GM18508 (cell line): ENCODE measurements at regions not wholly inside any gene's neighbourhood (a gene's known extent, or its start where the extent isn't known, plus 50 kb on each side); places are given as distances from the start of the nearest gene placed in this dataset.

Experiments
- ATAC-seq: cut with Tn5 transposase; IDR thresholded peaks from one replicate; pipeline ENCODE4 v1.9.1; 2021; ENCODE audit warnings: moderate number of reproducible peaks; ENCODE audit not compliant: insufficient read depth, unreplicated experiment

GRCh38 chr17:33615861-33616260 is 322.8 kb upstream of the ASIC2 start:
- no peak for ATAC-seq

- ATAC-seq: no peak
Measured at GRCh38 chr17:33623841-33624240, 330.7 kb upstream of the ASIC2 start.

GRCh38 chr17:33628500-33629346 is 335.6 kb upstream of the ASIC2 start:
- no peak for ATAC-seq

- ATAC-seq: no peak
Measured at GRCh38 chr17:33633446-33633845, 340.4 kb upstream of the ASIC2 start.

- ATAC-seq: no peak
Measured at GRCh38 chr17:33637534-33637933, 344.4 kb upstream of the ASIC2 start.

GRCh38 chr17:33639103-33639880 is 346.2 kb upstream of the ASIC2 start:
- no peak for ATAC-seq

- no peak for ATAC-seq
Measured at GRCh38 chr17:33640629-33641028, 347.5 kb upstream of the ASIC2 start.

- no peak for ATAC-seq
Measured at GRCh38 chr17:33642002-33642401, 348.9 kb upstream of the ASIC2 start.

- ATAC-seq: no peak
Measured at GRCh38 chr17:33647956-33648355, 354.9 kb upstream of the ASIC2 start.

- no peak for ATAC-seq
Measured at GRCh38 chr17:33650304-33650703, 357.2 kb upstream of the ASIC2 start.

- no peak for ATAC-seq
Measured at GRCh38 chr17:33651686-33652085, 358.6 kb upstream of the ASIC2 start.

GRCh38 chr17:33652731-33653398 is 359.8 kb upstream of the ASIC2 start:
- ATAC-seq: no peak

GRCh38 chr17:33653399-33653788 is 360.3 kb upstream of the ASIC2 start:
- ATAC-seq: no peak

GRCh38 chr17:33657181-33657580 is 364.1 kb upstream of the ASIC2 start:
- no peak for ATAC-seq

GRCh38 chr17:33661975-33662374 is 368.9 kb upstream of the ASIC2 start:
- ATAC-seq: no peak

- no peak for ATAC-seq
Measured at GRCh38 chr17:33664116-33664840, 371.2 kb upstream of the ASIC2 start.

GRCh38 chr17:33667052-33667509 is 374.0 kb upstream of the ASIC2 start:
- ATAC-seq: peak; percentile 45

- no peak for ATAC-seq
Measured at GRCh38 chr17:33667671-33668070, 374.6 kb upstream of the ASIC2 start.

GRCh38 chr17:33668516-33668915 is 375.4 kb upstream of the ASIC2 start:
- ATAC-seq: no peak

- ATAC-seq: no peak
Measured at GRCh38 chr17:33671491-33671890, 378.4 kb upstream of the ASIC2 start.
